Common myeloid progenitor, CD34-positive (primary cell): ENCODE measurements at regions not wholly inside any gene's neighbourhood (a gene's known extent, or its start where the extent isn't known, plus 50 kb on each side); places are given as distances from the start of the nearest gene placed in this dataset.

Experiments
- CTCF ChIA-PET: fragments of 350-600 bp; sonication (Branson Sonifier 250); formaldehyde crosslinking; loops from one replicate; lab custom pipeline; 2021; ENCODE audit warnings: antibody characterized with exemption; lab: Charles Lee
- POLR2A ChIA-PET: fragments of 350-600 bp; sonication (Branson Sonifier 250); formaldehyde crosslinking; loops from one replicate; lab custom pipeline; 2021; ENCODE audit warnings: antibody characterized with exemption; lab: Charles Lee
- DNase-seq, 3 donors: peaks; one replicate each; pipeline versions ENCODE4 v3.0.0 to v3.0.0-alpha.2; 2013
- H3K27ac ChIP-seq, 2 experiments: 1 replicate in 1 of 2; 2 replicates in 1 of 2; pipeline ENCODE4 v1.7.0; 2013; ENCODE audit warnings: inconsistent platforms in 2 of 2, low read length in 2 of 2, mild to moderate bottlenecking in 2 of 2, low read depth in 1 of 2, moderate library complexity in 1 of 2; ENCODE audit not compliant: severe bottlenecking in 2 of 2, insufficient read depth in 1 of 2, poor library complexity in 1 of 2
- H3K27me3 ChIP-seq, 5 experiments: replicated peaks in 2 of 5; 1 replicate in 3 of 5; 2 replicates in 2 of 5; pipeline versions ENCODE4 v1.6.1 to v1.7.0; 2013; ENCODE audit warnings: low read length in 4 of 5, mild to moderate bottlenecking in 2 of 5, moderate library complexity in 2 of 5, inconsistent platforms in 1 of 5; ENCODE audit not compliant: insufficient read depth in 5 of 5, control insufficient read depth in 4 of 5
- H3K36me3 ChIP-seq, 4 experiments: 1 replicate in 2 of 4; 2 replicates in 2 of 4; pipeline versions ENCODE4 v1.6.1 to v1.7.0; 2013; ENCODE audit warnings: low read length in 3 of 4, control low read depth in 1 of 4, mild to moderate bottlenecking in 1 of 4; ENCODE audit not compliant: control insufficient read depth in 4 of 4, insufficient read depth in 4 of 4
- H3K4me1 ChIP-seq, 4 experiments: 1 replicate in 3 of 4; 2 replicates in 1 of 4; pipeline versions ENCODE4 v1.6.1 to v1.7.1; 2013; ENCODE audit warnings: low read length in 3 of 4, mild to moderate bottlenecking in 3 of 4, control low read depth in 1 of 4, inconsistent platforms in 1 of 4, moderate library complexity in 1 of 4; ENCODE audit not compliant: control insufficient read depth in 4 of 4, insufficient read depth in 4 of 4; ENCODE audit errors: control extremely low read depth in 1 of 4
- H3K4me3 ChIP-seq, 7 experiments: 1 replicate in 4 of 7; 2 replicates in 3 of 7; pipeline versions ENCODE4 v1.5.1 to v1.7.0; 2013; ENCODE audit warnings: mild to moderate bottlenecking in 7 of 7, low read length in 6 of 7, moderate library complexity in 6 of 7, inconsistent platforms in 2 of 7, low read depth in 2 of 7, control low read depth in 1 of 7; ENCODE audit not compliant: insufficient read depth in 4 of 7, control insufficient read depth in 1 of 7; ENCODE audit errors: extremely low read depth in 1 of 7
- H3K9me3 ChIP-seq, 5 experiments: 1 replicate in 4 of 5; 2 replicates in 1 of 5; pipeline versions ENCODE4 v1.6.1 to v1.7.1; 2013; ENCODE audit warnings: low read length in 4 of 5, mild to moderate bottlenecking in 2 of 5, inconsistent platforms in 1 of 5, low read depth in 1 of 5, moderate library complexity in 1 of 5; ENCODE audit not compliant: control insufficient read depth in 4 of 5, insufficient read depth in 2 of 5; ENCODE audit errors: control extremely low read depth in 1 of 5
- WGBS: methylation state at CpG from one replicate; pipeline ENCODE4 v1.1.5; 2013; ENCODE audit not compliant: insufficient coverage; 5-methylcytosine and 5-hydroxymethylcytosine counted together

DNA sequence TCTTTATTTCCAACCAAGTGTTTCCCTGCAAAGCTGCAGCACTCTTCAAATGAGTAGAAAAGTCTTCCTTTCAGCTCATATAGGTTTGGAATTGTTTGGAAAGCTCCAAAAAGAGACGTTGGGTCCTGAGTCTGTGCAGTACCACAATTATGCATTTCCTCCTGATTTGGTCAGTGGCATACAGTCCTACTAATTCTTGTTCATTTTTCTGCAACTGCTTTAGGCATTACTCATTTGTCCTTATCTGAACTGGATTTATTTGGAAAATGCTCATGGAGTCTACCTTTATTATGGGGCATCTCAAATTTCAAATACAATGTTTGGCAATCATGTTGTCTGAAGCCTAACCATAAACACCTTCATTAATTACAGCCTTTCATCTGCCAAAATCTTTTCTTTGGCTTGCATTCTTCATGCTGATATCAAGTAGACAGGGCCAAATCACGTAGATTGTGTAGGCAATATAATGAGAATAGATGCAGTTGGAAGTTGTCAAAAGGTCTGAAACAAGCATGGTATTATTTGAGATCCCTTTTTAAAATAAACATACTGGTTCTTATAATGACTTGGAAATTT, 232.8 kb downstream of the TLE1 start:
- ChIA-PET POLR2A (no interaction called here), CTCF (interaction anchor here (1.9 kb wide), 1 partner anchor 9 kb away, joined by 5 read pairs; no protein-coding TSS in a partner anchor)
- Histone ChIP-seq H3K9me3 (no peaks in the 10 kb centered on the region), H3K4me3 (no peak overlapping the region), H3K4me1 (no peaks in the 10 kb centered on the region), H3K36me3 (no peaks in the 10 kb centered on the region), H3K27ac (no peak overlapping the region), H3K27me3 (no peaks in the 10 kb centered on the region)
- 83% methylated on average over 1 of the region's 2 CpGs for WGBS
- DNase-seq, result no peak

DNA sequence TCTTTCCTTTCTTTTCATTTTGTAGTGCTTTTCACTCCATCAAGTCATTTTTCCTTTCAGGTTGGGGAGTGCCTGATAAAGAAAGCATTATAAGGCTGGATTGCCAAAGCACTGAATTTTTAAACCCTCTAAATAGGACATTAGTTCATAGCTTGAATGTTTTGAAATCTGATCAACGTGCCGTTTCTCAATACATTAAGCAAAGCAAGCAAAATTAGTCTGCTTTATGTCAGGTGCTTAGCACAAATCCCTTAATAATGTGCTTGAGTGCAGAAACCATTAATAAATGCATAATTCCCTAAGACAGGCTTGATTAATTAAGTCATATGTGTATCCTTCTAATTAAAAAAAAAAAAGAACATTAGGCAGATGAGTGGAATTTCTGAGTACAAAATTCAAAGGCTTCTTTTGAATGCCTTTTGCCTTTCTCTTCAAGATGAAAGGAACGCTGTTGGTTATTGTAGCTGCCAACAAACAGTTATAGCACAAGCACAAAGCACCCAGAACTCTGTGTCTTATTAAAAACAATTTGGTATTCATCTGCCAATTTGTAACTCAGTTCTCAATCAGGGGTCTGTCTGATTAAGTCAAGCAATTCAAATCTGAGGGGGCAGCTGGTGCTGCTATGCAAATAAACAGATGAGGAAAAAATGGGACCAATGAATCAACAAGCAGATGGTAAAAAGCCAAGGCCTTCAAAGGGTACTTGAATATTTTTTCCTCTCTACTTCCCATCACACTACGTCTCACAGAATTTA, 233.7 kb downstream of the TLE1 start:
- POLR2A ChIA-PET, result no interaction called here
- Histone ChIP-seq H3K27me3 (no peaks in the 10 kb centered on the region), H3K27ac (no peak overlapping the region), H3K9me3 (no peaks in the 10 kb centered on the region), H3K36me3 (no peaks in the 10 kb centered on the region), H3K4me1 (no peaks in the 10 kb centered on the region), H3K4me3 (no peak overlapping the region)
- no peak for DNase-seq
- CTCF ChIA-PET, result interaction anchor here (1.9 kb wide), 1 partner anchor 10 kb away, joined by 5 read pairs; no protein-coding TSS in a partner anchor
- WGBS, result 93% methylated on average over 3 of the region's 4 CpGs

GRCh38 chr9:81445331-81445921, 243.9 kb downstream of the TLE1 start:
- no peaks in the 10 kb centered on the region for H3K4me1 ChIP-seq
- CTCF ChIA-PET, result interaction anchor here (0.9 kb wide), 1 partner anchor 25 kb away, joined by 3 read pairs; no protein-coding TSS in a partner anchor
- no peaks in the 10 kb centered on the region for H3K36me3 ChIP-seq
- POLR2A ChIA-PET, result no interaction called here
- DNase-seq, result no peak
- peaks cover 0 to 10% (median under 1%) of the 10 kb centered on the region in 5 experiments for H3K9me3 ChIP-seq
- no peaks in the 10 kb centered on the region for H3K27me3 ChIP-seq
- no peak overlapping the region for H3K27ac ChIP-seq
- no peak overlapping the region for H3K4me3 ChIP-seq

GRCh38 chr9:81431641-81432040, 257.7 kb downstream of the TLE1 start:
- H3K9me3 ChIP-seq, result peaks cover 3 to 13% (median 7%) of the 10 kb centered on the region in 5 experiments
- H3K27me3 ChIP-seq, result no peaks in the 10 kb centered on the region
- H3K36me3 ChIP-seq, result no peaks in the 10 kb centered on the region
- WGBS, result 90% methylated on average over 2 of the region's 4 CpGs
- H3K4me3 ChIP-seq, result no peak overlapping the region
- ChIA-PET CTCF (interaction anchor here (1.3 kb wide), 1 partner anchor 10 kb away, joined by 4 read pairs; no protein-coding TSS in a partner anchor), POLR2A (interaction anchor here (0.6 kb wide), 1 partner anchor 491 kb away, joined by 3 read pairs; no protein-coding TSS in a partner anchor)
- no peaks in the 10 kb centered on the region for H3K4me1 ChIP-seq
- H3K27ac ChIP-seq, result no peak overlapping the region
- DNase-seq, result no peak

- no peaks in the 10 kb centered on the region for H3K36me3 ChIP-seq
- WGBS, result no CpG with 5 or more reads among the region's 1 CpG
- no peak overlapping the region for H3K27ac ChIP-seq
- peaks cover 3 to 13% (median 7%) of the 10 kb centered on the region in 5 experiments for H3K9me3 ChIP-seq
- POLR2A ChIA-PET, result no interaction called here
- no peak for DNase-seq
- no peaks in the 10 kb centered on the region for H3K4me1 ChIP-seq
- CTCF ChIA-PET, result interaction anchor here (1.3 kb wide), 1 partner anchor 11 kb away, joined by 4 read pairs; no protein-coding TSS in a partner anchor
- H3K4me3 ChIP-seq, result no peak overlapping the region
- no peaks in the 10 kb centered on the region for H3K27me3 ChIP-seq
These were observed 258.6 kb downstream of the TLE1 start for GRCh38 chr9:81430727-81431126.

- Histone ChIP-seq H3K27me3 (no peaks in the 10 kb centered on the region), H3K4me3 (no peak overlapping the region), H3K4me1 (no peaks in the 10 kb centered on the region), H3K36me3 (no peaks in the 10 kb centered on the region), H3K9me3 (peaks cover 3 to 13% (median 7%) of the 10 kb centered on the region in 5 experiments), H3K27ac (no peak overlapping the region)
- WGBS, result 88% methylated on average over 1 of the region's 1 CpG
- no peak for DNase-seq
- ChIA-PET CTCF (no interaction called here), POLR2A (no interaction called here)
These were observed 261.5 kb downstream of the TLE1 start for GRCh38 chr9:81427870-81428269.

DNA sequence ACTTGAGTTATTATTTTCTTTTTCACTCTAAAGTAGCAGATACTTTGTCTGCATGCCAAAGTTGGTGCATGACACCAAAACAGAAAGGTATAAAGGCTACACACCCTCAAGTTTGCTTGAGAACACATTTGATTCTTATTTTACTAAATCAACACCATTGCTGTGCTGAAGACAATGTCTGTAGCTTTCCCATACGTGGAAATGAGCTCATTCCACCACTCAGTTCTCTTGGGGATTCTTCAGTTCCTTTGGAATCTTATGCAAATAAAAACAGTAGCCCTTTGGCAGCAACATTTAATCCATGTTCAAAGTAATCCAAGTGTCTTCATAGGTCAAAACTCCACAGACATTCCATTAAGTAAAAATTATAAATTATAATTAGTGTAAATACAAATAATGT, 264.9 kb downstream of the TLE1 start:
- 43% methylated on average over 1 of the region's 1 CpG for WGBS
- Histone ChIP-seq H3K27me3 (no peaks in the 10 kb centered on the region), H3K27ac (no peak overlapping the region), H3K4me3 (no peak overlapping the region), H3K36me3 (no peaks in the 10 kb centered on the region), H3K4me1 (no peaks in the 10 kb centered on the region), H3K9me3 (peaks cover 0 to 14% (median 5%) of the 10 kb centered on the region in 5 experiments)
- no peak for DNase-seq
- ChIA-PET CTCF (no interaction called here), POLR2A (no interaction called here)
